ENCODE measurements at regions not wholly inside any gene's neighbourhood (a gene's known extent, or its start where the extent isn't known, plus 50 kb on each side); places are given as distances from the start of the nearest gene placed in this dataset.

DNA sequence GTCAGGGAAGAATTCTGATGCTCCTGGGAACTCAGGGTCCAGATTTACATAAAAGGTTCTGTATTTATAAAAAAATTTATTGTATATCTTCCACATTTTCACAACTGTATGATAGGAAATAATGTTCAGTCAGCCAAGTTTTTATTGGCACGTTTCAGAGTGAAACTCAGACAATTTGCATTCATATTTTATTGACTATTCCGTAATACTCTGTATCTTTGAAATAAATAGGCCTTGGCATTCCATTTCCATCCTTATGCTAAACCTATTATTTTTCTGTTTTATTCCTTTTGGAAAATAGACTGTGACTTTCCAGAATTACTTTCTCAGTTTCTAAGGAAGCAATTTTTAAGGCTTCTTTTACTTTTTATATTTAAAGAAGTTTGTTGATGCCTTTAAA lies 329.0 kb downstream of the OLFM3 start:
- no peak for DNase-seq (ENCODE audit: low read depth in 3 of 3, low spot score in 1 of 3)

DNA sequence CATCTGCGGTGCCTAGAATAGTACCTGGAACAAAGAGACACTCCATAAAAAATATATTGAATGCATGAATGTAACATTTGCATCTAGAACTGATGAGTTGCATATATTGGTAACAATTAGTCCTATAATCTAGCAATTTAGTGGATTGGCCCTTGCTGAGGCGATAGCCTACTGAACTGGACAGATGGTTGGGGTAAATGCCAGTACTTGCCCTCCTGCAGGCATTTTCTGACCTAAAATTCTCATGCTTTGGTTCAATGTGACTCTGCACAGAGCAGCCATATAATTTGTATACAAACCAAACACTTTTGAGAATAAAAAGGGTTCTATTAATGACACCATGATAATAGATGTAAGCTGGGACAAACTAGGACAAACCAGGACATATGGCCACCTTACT lies 313.6 kb downstream of the OLFM3 start:
- no peak for DNase-seq (ENCODE audit: low read depth in 3 of 3, low spot score in 1 of 3)

DNA sequence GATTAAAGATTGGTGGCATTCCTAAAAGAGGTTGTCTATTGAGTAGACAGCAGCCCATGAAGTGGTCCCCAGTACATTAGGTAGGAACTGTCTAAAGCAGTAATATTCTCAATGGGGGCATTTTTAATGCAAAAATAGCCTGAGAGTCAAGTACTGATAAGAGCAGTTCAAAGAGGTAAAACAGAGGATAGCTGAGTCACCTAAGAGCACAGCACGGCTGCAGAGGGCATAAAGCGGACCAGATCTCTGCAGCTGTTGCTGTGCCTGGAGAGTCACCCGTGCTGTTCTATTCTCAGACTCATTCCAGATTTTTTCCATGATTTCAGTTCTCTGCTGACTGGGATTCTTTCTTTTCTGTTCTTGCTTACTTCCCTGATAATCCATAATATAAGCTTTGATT lies 313.2 kb downstream of the OLFM3 start:
- DNase-seq (ENCODE audit: low read depth in 3 of 3, low spot score in 1 of 3) = no peak

DNA sequence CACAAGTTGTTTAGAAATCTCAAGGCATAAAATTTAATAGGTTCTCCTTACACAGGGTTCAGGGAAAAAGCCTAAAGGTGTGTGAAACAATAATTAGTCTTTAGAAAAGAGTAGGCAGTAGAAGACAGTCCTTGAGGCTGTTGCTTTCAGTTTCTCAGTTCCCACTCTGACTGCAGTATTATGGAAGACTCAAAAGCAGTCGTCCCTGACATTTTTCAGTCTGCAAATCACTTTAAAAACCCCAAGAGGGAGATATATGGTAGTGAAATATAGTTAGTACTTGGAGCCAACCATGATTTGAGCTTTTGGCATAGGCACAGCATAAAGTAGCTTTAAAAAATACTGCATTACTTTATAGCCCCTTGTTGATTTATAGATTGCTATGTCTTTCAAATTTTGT lies 299.7 kb downstream of the OLFM3 start:
- DNase-seq (ENCODE audit: low read depth in 3 of 3, low spot score in 1 of 3) = no peak

DNA sequence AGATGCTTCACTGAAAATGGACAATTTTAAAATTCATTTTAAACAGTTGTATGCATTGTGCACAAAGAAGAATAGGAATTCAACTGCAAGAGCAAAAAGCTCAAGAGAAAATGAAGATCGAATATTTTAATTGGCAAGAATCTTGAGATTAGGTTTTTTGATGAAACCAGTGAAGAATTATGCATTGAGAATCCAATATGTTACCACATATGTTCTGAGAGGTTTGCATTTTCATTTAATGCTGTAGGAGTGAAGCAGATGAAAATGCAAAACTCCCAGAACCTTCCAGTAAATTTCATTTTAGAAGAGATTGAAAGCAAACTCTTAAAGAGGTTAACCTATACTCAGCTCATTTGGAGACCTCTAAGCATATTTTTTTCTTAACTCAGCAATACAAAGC lies 298.0 kb downstream of the OLFM3 start:
- DNase-seq (ENCODE audit: low read depth in 3 of 3, low spot score in 1 of 3) = no peak

DNA sequence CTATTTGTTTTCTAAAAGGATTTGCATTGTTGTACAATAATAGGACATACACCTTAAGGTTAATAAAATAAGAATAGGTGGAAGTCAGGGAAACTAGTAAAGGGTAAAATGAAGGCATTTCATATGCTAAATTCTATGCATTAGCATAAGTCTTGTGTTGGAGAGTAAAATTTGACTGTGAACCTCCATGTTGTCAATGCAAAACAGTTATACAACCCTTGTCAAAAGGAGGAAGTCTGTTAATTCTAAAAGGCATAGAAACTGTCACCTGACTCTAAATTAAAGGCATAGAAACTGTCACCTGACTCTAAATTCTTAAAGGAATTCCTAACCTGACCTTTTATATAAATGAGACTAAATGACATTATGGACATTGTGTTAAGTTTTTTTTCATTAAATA lies 291.8 kb downstream of the OLFM3 start:
- DNase-seq (ENCODE audit: low read depth in 3 of 3, low spot score in 1 of 3) = no peak

DNA sequence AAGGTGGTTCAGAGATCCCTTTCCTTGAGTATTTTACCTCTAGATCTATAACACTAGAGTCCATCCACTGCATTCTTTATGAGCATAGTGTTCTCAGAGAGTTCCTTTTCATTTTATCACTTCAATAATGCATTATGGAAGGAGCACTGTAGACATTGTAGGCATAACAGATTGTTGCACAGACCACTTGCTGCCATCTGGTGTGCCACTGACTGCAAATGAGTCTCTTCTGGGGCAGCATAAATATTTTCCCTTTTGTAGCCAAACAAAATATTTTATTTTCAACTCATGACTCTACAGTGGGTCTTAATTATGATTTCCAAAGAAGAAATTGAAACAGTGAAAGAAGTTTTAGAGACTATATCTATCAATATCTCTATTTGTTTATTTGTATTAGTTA lies 290.4 kb downstream of the OLFM3 start:
- no peak for DNase-seq (ENCODE audit: low read depth in 3 of 3, low spot score in 1 of 3)

DNA sequence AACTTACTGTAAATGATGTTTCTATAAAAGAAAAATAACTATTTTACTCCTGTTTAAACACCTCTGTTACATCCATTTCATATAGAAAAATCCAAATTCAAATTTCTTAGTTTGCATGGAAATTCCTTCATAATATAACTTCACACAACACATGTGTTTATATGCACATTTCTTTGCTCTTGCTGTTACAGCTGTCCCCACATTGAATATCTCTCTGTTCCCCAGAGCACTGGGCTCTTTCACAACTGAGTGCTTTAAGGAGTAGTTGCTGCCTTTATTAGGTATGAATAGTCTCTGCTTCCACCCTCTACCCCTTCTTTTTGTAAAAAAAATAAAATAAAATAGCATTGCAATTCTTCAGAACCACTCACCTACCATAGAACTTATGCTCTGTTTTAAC lies 287.0 kb downstream of the OLFM3 start:
- DNase-seq (ENCODE audit: low read depth in 3 of 3, low spot score in 1 of 3) = no peak

DNA sequence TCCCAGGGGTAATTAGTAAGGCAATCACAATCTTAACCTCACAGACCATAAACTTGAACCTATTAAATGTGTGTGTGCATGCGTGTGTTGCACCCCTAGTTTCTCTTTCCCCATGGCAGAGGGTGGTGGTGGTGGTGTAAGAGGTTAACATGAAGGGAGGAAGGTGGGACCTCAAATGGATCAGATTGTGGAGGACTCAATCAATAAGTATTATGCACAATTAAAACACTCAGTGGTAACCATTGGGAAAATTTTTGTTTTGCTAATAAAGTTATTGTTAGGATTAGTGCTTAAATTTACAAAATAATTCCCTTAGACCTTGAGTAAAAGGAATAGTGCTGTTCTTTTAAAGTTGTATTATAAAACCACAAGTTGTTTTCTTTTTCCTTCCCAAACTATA lies 283.0 kb downstream of the OLFM3 start:
- no peak for DNase-seq (ENCODE audit: low read depth in 3 of 3, low spot score in 1 of 3)

DNA sequence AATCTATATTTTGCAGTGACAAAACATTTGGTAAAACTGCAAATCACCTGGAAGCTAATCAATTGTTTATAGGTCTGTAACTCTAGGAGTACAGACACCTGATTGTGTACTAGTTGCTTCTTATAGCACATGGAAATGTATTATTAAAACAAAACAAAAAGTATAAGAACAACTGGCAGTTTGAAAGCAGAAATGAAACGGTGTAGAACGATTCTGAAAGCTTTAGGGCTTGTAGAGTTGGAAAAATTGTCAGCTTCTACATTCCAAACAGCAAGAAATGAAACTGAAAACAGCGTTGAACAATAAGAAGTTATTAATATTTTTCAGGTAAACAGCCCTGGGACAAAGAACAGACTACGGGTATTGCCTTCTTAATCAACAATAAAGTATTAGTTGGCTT lies 273.3 kb downstream of the OLFM3 start:
- DNase-seq (ENCODE audit: low read depth in 3 of 3, low spot score in 1 of 3) = no peak

DNA sequence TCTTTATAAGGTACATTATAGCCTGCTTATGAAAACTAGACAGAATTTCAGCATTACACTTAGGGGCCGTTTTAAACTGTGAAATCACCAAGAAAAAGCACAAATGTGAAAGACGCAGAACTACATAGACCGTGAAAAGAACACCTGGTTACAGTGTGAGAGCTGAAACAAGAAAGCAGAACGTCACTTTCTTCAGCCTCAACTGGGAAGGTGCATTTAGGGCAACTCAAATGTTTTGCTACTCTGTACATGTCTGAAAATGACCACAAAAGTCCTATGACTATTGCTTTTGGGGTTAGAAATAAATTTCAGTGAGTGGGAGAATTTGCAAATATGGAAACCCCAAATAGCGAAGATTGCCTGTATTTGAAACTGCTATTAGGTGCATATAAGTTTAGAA lies 268.7 kb downstream of the OLFM3 start:
- no peak for DNase-seq (ENCODE audit: low read depth in 3 of 3, low spot score in 1 of 3)

DNA sequence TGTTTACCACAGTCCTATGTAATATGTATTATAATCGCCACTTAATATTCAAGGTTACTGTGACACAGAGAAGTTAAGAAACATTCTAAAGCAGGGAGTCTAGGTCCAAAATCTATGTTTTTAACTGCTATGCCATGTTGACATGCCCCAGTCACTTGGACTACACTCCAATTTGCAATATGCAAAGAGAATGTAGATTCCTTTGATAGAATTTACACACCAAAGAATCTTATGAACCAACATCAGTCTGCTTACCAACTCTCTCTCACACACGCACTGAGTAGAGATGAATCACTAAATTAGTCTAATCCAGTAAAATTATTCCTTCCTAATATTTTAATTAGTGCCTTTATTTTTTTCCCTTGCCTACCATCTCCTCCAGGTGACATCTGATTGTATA lies 266.2 kb downstream of the OLFM3 start:
- no peak for DNase-seq (ENCODE audit: low read depth in 3 of 3, low spot score in 1 of 3)

DNA sequence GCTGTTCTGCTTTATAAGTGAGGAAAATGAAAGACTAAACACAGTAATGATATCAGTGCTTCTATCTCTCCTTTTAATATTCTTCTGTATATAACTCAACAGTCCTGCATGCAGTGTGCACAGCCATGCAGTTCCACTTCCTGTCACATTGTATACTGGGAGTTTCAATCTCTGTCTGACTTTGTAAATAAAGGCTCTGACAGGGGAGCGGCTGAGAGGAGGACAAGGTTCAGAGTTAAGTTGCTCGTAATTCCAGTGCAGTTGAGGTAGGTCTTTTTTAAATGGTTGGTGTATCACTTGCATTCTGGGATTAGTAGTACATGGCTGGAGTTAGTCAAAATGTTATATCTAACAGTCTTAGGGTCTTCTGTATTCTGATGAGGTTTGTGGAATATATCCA lies 264.5 kb downstream of the OLFM3 start:
- DNase-seq (ENCODE audit: low read depth in 3 of 3, low spot score in 1 of 3) = no peak

DNA sequence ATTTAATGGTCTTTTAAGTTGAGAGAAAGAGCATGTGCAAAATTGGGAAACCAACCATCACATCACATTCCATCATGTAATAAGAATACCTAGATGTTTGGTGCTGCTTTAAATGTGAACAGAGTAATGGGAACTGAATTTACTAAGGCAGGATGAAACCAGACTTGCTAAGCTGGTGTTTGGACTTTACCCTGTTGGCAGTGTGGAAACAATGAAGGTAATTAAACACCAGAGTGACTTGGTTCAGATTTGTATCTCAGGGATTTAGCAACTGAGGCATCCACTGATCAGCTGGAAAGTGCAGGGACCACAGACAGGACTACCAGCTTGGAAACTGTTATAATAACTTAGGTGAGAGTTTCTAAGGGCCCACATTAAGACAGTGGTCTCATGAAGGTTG lies 263.4 kb downstream of the OLFM3 start:
- no peak for DNase-seq (ENCODE audit: low read depth in 3 of 3, low spot score in 1 of 3)

DNA sequence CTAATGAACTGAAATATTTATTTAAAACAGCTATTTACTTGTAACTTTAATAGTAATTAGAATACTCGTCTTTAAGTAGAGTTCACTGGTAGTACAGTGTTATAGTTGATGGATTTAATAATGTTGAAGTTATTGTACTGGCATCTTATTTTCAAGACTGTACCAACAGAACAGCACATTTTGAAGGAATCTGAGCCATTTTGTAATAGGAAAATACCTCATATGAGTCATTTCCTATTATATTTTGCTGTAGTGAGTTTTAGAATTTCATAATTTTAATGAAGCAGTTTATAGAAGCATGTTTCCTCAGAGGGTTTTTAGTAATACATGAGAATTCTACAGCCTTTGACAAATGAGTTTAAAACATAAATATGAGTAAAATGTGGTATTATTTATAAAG lies 258.3 kb downstream of the OLFM3 start:
- DNase-seq (ENCODE audit: low read depth in 3 of 3, low spot score in 1 of 3) = no peak

DNA sequence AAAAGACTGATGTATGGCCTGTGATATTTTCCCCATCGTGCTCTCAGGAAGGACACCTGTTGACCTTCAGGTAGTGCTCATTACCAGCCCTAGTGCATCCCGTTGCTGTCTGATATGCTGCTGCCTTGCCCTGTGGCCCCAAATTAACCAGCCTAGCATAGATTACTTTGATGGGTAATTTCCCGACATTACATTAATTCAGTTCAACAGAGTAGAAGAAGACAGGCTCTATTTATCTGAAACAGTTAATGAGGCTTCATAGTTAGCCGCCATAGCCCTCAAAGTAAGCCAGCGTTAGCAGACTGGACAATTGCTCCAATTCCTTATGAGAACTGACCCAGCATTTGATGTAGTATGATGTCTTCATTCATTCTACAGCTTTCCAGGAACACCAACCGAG lies 257.6 kb downstream of the OLFM3 start:
- DNase-seq (ENCODE audit: low read depth in 3 of 3, low spot score in 1 of 3) = no peak

DNA sequence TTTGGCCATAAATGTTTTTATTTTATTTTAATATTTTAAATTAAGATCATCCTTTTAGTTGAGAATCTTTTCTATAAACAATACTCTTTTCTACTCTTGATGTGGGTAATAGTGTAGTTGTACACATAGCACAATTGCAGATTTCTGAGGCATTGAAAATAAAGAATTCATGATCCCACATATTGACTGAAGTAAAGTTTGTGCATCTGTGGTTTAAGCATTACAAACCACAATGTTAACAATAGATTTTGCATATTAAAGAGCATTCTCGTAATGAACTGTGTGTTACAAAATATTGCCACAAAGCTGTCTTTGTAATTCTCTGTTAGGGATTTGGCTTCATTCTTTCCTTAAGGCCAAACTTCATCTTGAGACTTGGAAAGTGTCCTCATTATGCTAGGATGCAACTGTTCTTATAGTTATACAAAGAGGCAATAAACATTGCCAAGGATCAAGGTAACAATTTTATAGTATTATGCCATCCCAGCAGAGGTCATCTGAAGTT lies 256.8 kb downstream of the OLFM3 start:
- DNase-seq (ENCODE audit: low read depth in 3 of 3, low spot score in 1 of 3) = no peak

DNA sequence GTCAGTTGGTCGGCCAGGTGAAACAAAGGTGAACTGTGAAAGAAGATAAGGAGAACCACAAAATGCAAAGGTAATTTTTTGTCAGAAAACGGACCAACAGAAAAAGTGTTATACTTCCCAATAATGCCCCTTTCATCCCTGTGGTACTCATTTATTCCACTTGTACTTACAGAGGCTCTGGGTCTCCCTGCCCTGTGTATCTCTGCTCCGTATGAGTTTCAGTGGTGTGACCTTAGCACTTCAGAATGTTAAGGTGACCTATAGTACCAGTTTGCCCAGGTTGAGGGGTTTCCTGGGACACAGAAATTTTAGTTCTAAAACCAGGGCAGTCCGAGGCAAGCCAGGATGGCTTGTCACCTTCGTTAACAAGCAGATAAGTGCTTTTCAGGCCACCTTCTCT lies 254.8 kb downstream of the OLFM3 start:
- DNase-seq (ENCODE audit: low read depth in 3 of 3, low spot score in 1 of 3) = no peak

DNA sequence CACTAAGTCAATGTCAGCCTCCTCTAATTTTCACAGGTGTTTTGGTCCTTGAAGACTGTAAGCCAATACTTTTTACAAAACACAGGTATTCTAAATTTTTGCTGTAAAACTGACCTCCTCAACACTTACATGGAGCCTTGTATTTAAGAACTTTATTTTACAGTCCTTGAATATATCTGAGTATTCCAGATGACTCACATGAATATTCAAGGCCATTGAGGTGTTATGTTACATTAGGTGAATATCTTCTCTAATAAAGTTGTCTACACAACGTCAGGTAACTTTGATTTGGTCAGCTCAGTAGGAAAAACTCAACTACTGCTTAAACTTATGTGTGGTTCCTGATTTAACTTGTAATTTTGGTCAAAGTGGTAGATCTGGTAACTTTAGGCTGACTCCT lies 254.2 kb downstream of the OLFM3 start:
- no peak for DNase-seq (ENCODE audit: low read depth in 3 of 3, low spot score in 1 of 3)

DNA sequence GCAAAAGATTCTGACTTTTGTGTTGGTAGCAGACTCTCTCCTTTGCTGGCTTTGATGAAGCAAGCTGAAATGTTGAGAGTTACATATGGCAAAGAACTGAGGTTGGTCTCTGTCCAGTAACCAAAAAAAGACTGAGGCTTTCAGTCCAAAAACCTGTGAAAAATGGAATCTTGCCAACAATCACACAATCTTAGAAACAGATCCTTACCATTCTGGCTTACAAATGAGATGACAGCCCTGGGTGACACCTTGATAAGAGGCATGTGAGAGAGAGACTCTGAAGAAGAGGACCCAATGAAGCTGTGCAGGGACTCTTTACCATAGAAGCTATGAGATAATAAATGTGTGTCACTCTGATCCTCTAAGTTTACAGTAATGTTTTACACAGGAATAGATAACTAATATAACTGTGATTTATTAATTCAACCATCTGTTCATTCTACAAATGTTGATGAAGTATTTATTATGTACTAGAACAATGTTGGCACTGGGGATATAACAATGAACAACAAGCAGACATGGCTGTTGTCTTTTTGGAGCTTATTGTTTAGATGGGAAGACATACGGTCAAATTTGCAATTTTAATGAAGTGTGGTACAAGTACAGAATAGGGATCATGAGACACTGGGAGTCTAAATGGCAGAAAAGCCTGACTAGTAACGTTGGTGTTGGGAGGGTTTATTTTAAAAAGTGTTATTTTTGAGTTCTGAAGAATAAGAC lies 251.0 kb downstream of the OLFM3 start:
- DNase-seq (ENCODE audit: low read depth in 3 of 3, low spot score in 1 of 3) = no peak

DNA sequence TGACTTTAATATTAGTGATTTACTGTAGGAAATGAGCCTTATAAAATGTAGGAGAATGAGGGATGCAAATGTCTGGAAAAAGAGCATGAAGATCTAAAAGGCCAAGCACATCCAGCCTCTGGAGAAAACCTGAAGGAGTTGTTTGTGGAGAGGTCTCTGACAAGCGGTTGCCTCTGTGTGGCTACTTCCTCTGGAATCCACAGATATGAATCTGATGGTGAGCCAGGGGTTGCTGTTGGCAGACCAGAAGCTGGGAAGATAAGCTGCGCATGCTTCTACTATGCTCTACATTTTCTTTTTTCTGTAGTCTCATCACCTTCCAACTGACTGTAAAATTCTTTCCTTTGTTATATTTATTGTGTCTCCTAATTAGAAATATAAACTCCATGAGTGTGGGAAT lies 248.6 kb downstream of the OLFM3 start:
- DNase-seq (ENCODE audit: low read depth in 3 of 3, low spot score in 1 of 3) = no peak
